Gastroesophageal sphincter (tissue), 3 donors: ENCODE measurements at regions not wholly inside any gene's neighbourhood (a gene's known extent, or its start where the extent isn't known, plus 50 kb on each side); places are given as distances from the start of the nearest gene placed in this dataset.

ENCODE experiments used
- EP300 ChIP-seq: sonication (generic); formaldehyde crosslinking; IDR thresholded peaks from one replicate; pipeline ENCODE4 v1.6.1; 2017; ENCODE audit warnings: antibody characterized with exemption, mild to moderate bottlenecking
- TF ChIP-seq, protein P1 (sequence below), 4 experiments: fragments of 200-600 bp in 2 of 4; fragments of 450-650 bp in 2 of 4; sonication (generic) in 1 of 4; IDR thresholded peaks; one replicate each; pipeline ENCODE4 v1.5.1; 2017 to 2019; ENCODE audit warnings: antibody characterized with exemption in 4 of 4, mild to moderate bottlenecking in 2 of 4, moderate library complexity in 2 of 4

DNA sequence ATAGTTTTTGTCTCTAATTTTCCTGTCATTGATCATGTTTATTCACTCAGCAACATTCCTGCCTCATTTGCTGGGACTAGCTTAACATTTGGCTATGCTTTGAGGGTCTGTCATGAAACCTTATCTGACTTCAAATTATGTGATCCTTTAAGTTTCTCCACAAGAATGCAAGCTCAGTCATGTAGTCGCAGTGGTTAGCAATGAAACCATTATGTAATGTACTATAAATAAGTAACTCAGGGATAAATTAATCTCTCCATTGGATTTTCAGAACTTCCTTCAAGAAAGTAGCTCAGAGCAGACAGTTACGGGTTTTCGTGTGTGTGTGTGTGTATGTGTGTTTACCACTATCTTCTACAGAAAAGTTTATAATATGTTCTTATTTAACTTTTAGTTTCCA, 993.6 kb downstream of the ADGRL3 start:
- TF ChIP-seq, protein P1, sequence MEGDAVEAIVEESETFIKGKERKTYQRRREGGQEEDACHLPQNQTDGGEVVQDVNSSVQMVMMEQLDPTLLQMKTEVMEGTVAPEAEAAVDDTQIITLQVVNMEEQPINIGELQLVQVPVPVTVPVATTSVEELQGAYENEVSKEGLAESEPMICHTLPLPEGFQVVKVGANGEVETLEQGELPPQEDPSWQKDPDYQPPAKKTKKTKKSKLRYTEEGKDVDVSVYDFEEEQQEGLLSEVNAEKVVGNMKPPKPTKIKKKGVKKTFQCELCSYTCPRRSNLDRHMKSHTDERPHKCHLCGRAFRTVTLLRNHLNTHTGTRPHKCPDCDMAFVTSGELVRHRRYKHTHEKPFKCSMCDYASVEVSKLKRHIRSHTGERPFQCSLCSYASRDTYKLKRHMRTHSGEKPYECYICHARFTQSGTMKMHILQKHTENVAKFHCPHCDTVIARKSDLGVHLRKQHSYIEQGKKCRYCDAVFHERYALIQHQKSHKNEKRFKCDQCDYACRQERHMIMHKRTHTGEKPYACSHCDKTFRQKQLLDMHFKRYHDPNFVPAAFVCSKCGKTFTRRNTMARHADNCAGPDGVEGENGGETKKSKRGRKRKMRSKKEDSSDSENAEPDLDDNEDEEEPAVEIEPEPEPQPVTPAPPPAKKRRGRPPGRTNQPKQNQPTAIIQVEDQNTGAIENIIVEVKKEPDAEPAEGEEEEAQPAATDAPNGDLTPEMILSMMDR (IDR thresholded peaks at IDR 0.05) = no peak
- TF ChIP-seq EP300 = no peak
